H1 (cell line): ENCODE measurements at regions not wholly inside any gene's neighbourhood (a gene's known extent, or its start where the extent isn't known, plus 50 kb on each side); places are given as distances from the start of the nearest gene placed in this dataset.

Experiments
- CTCF ChIA-PET: fragments of 300-600 bp; sonication (Branson Sonifier 250); formaldehyde crosslinking; loops from one replicate; lab custom pipeline; 2021; ENCODE audit not compliant: partially characterized antibody; lab: Charles Lee
- POLR2A ChIA-PET: fragments of 300-600 bp; sonication (Branson Sonifier 250); formaldehyde crosslinking; loops from one replicate; lab custom pipeline; 2021; ENCODE audit warnings: inconsistent platforms; ENCODE audit not compliant: partially characterized antibody; lab: Charles Lee
- DNase-seq, 2 experiments: peaks; one replicate each; pipeline versions ENCODE4 v3.0.0 to v3.0.0-alpha.2; 2010 to 2022; ENCODE audit warnings: low spot score in 2 of 2, low read depth in 1 of 2, mixed read lengths in 1 of 2
- FAIRE-seq: peaks from 2 replicates; lab custom pipeline; 2011; peaks lifted over from hg19 to GRCh38; lab: Jason Lieb, UNC
- H2AFZ ChIP-seq: 2 replicates; pipeline ENCODE4 v1.8.1; 2012; ENCODE audit warnings: low read length, inconsistent platforms
- H2AK5ac ChIP-seq: 2 replicates; pipeline ENCODE4 v1.6.1; 2013; ENCODE audit warnings: low read depth, low read length
- H2BK120ac ChIP-seq: replicated peaks from 2 replicates; pipeline ENCODE3; 2013; ENCODE audit warnings: low read depth, low read length, inconsistent platforms
- H2BK12ac ChIP-seq: 2 replicates; pipeline ENCODE4 v1.6.1; 2013; ENCODE audit warnings: low read depth, low read length
- H2BK15ac ChIP-seq: 2 replicates; pipeline ENCODE4 v1.6.1; 2013; ENCODE audit warnings: low read length
- H2BK20ac ChIP-seq: 2 replicates; pipeline ENCODE4 v1.6.1; 2013; ENCODE audit warnings: low read length
- H2BK5ac ChIP-seq: 2 replicates; pipeline ENCODE4 v1.6.1; 2013; ENCODE audit warnings: low read depth, low read length
- H3K14ac ChIP-seq: 2 replicates; pipeline ENCODE4 v1.6.1; 2013; ENCODE audit warnings: inconsistent platforms; ENCODE audit not compliant: insufficient read length
- H3K18ac ChIP-seq: 2 replicates; pipeline ENCODE4 v1.6.1; 2013; ENCODE audit warnings: low read length; ENCODE audit errors: extremely low read depth
- H3K23ac ChIP-seq: 2 replicates; pipeline ENCODE4 v1.6.1; 2013; ENCODE audit warnings: inconsistent platforms; ENCODE audit not compliant: insufficient read length
- H3K23me2 ChIP-seq: 2 replicates; pipeline ENCODE4 v1.6.1; 2013; ENCODE audit warnings: low read depth, low read length
- H3K27ac ChIP-seq: 2 replicates; pipeline ENCODE4 v1.6.1; 2011; ENCODE audit warnings: low read depth, low read length, inconsistent platforms
- H3K27me3 ChIP-seq, 4 experiments: replicated peaks in 1 of 4; 1 replicate in 1 of 4; 2 replicates in 3 of 4; pipeline versions ENCODE4 v1.6.1 to v1.8.1; 2011 to 2013; ENCODE audit warnings: low read length in 3 of 4, mild to moderate bottlenecking in 3 of 4, inconsistent platforms in 2 of 4, mixed read lengths in 2 of 4, moderate library complexity in 1 of 4; ENCODE audit not compliant: control insufficient read depth in 3 of 4, insufficient read depth in 3 of 4; ENCODE audit errors: extremely low read depth in 1 of 4
- H3K36me3 ChIP-seq, 4 experiments: 2 replicates each; pipeline versions ENCODE4 v1.6.1 to v1.8.1; 2011 to 2013; ENCODE audit warnings: mild to moderate bottlenecking in 4 of 4, low read length in 3 of 4, moderate library complexity in 2 of 4, control low read depth in 1 of 4, inconsistent platforms in 1 of 4; ENCODE audit not compliant: insufficient read depth in 4 of 4, control insufficient read depth in 2 of 4
- H3K4ac ChIP-seq: replicated peaks from 2 replicates; pipeline ENCODE3; 2013; ENCODE audit warnings: low read length, low read depth, mixed read lengths, inconsistent platforms; ENCODE audit not compliant: insufficient read length
- H3K4me1 ChIP-seq, 4 experiments: replicated peaks in 1 of 4; 1 replicate in 1 of 4; 2 replicates in 3 of 4; pipeline versions ENCODE4 v1.6.1 to v1.8.1; 2011 to 2013; ENCODE audit warnings: low read length in 3 of 4, inconsistent platforms in 2 of 4, mixed read lengths in 1 of 4; ENCODE audit not compliant: insufficient read depth in 4 of 4, control insufficient read depth in 3 of 4
- H3K4me2 ChIP-seq, 2 experiments: 2 replicates each; pipeline versions ENCODE4 v1.6.1 to v1.8.1; 2011 to 2013; ENCODE audit warnings: low read depth in 2 of 2, low read length in 2 of 2, control low read depth in 1 of 2, inconsistent platforms in 1 of 2, mild to moderate bottlenecking in 1 of 2; ENCODE audit not compliant: insufficient read depth in 1 of 2
- H3K4me3 ChIP-seq, 4 experiments: fragments of 200-600, 300-600 bp in 1 of 4; sonication (generic), shearing (Covaris generic), sonication (Bioruptor Twin) in 1 of 4; 2 replicates each; pipeline versions ENCODE4 v1.5.1 to v1.8.1; 2011 to 2016; ENCODE audit warnings: low read length in 4 of 4, low read depth in 3 of 4, control low read depth in 2 of 4, inconsistent platforms in 2 of 4, mild to moderate bottlenecking in 2 of 4, mixed read lengths in 1 of 4, moderate library complexity in 1 of 4; ENCODE audit not compliant: insufficient read depth in 2 of 4; ENCODE audit errors: extremely low read depth in 1 of 4
- H3K56ac ChIP-seq: replicated peaks from 2 replicates; pipeline ENCODE3; 2013; ENCODE audit warnings: low read depth, mild to moderate bottlenecking, mixed read lengths, low read length, inconsistent platforms; ENCODE audit not compliant: insufficient read length
- H3K79me1 ChIP-seq: 2 replicates; pipeline ENCODE4 v1.6.1; 2013; ENCODE audit warnings: low read depth, low read length, control low read depth
- H3K79me2 ChIP-seq, 2 experiments: 2 replicates each; pipeline versions ENCODE4 v1.6.1 to v1.8.1; 2012 to 2013; ENCODE audit warnings: low read length in 2 of 2, mild to moderate bottlenecking in 2 of 2, inconsistent platforms in 1 of 2; ENCODE audit not compliant: insufficient read depth in 2 of 2, control insufficient read depth in 1 of 2
- H3K9ac ChIP-seq, 4 experiments: replicated peaks in 1 of 4; 1 replicate in 1 of 4; 2 replicates in 3 of 4; pipeline versions ENCODE4 v1.6.1 to v1.8.1; 2011 to 2013; ENCODE audit warnings: low read depth in 3 of 4, low read length in 3 of 4, control low read depth in 2 of 4, mild to moderate bottlenecking in 2 of 4, moderate library complexity in 2 of 4, inconsistent platforms in 1 of 4; ENCODE audit errors: extremely low read depth in 1 of 4
- H3K9me3 ChIP-seq, 2 experiments: 2 replicates each; pipeline versions ENCODE4 v1.6.1 to v1.8.1; 2012 to 2013; ENCODE audit warnings: mild to moderate bottlenecking in 2 of 2, moderate library complexity in 2 of 2, control low read depth in 1 of 2, inconsistent platforms in 1 of 2, low read depth in 1 of 2, low read length in 1 of 2, mixed read lengths in 1 of 2; ENCODE audit not compliant: insufficient read depth in 2 of 2
- H4K20me1 ChIP-seq, 2 experiments: replicated peaks in 1 of 2; 2 replicates each; pipeline versions ENCODE3 to v1.8.1; 2011 to 2013; ENCODE audit warnings: inconsistent platforms in 2 of 2, low read length in 2 of 2, mild to moderate bottlenecking in 1 of 2; ENCODE audit not compliant: insufficient read depth in 2 of 2, control insufficient read depth in 1 of 2
- H4K5ac ChIP-seq: 2 replicates; pipeline ENCODE4 v1.6.1; 2013; ENCODE audit warnings: low read length, low read depth, mixed read lengths, inconsistent platforms; ENCODE audit not compliant: insufficient read length
- H4K8ac ChIP-seq: 2 replicates; pipeline ENCODE4 v1.8.0; 2013; ENCODE audit warnings: mild to moderate bottlenecking, moderate library complexity, low read length, inconsistent platforms; ENCODE audit not compliant: insufficient read depth; ENCODE audit errors: extremely low read depth
- H4K91ac ChIP-seq: replicated peaks from 2 replicates; pipeline ENCODE3; 2013; ENCODE audit warnings: low read length, mixed read lengths, inconsistent platforms; ENCODE audit not compliant: insufficient read length
- WGBS, 2 experiments: shearing (Covaris generic) in 1 of 2; methylation state at CpG; one replicate each; pipeline versions ENCODE4 v1.1.6 to v1.1.7; 2013 to 2015; ENCODE audit warnings: low lambda C conversion rate in 2 of 2, mixed read lengths in 2 of 2, inconsistent platforms in 1 of 2, low coverage in 1 of 2, missing lambda C conversion rate in 1 of 2; ENCODE audit not compliant: insufficient replicate concordance in 2 of 2, insufficient coverage in 1 of 2, insufficient read length in 1 of 2; ENCODE audit errors: extremely low coverage in 1 of 2, missing lambda C conversion rate in 1 of 2; 5-methylcytosine and 5-hydroxymethylcytosine counted together
- TF ChIP-seq, protein P1 (sequence below): IDR thresholded peaks from 2 replicates; pipeline ENCODE4 v1.6.1; 2012; ENCODE audit warnings: inconsistent platforms

- Histone ChIP-seq H4K5ac (no peak overlapping the region), H3K4ac (no peak overlapping the region), H2BK12ac (no peak overlapping the region), H3K9me3 (no peaks in the 10 kb centered on the region), H3K4me1 (no peaks in the 10 kb centered on the region), H3K79me1 (no peaks in the 10 kb centered on the region), H4K91ac (no peak overlapping the region), H2BK120ac (no peak overlapping the region), H4K8ac (no peak overlapping the region), H2BK5ac (no peak overlapping the region), H3K23me2 (no peaks in the 10 kb centered on the region), H3K4me3 (no peak overlapping the region), H2BK20ac (no peak overlapping the region), H3K9ac (no peak overlapping the region), H2BK15ac (no peak overlapping the region), H4K20me1 (no peaks in the 10 kb centered on the region), H3K27me3 (no peaks in the 10 kb centered on the region), H3K23ac (no peak overlapping the region), H3K14ac (no peak overlapping the region), H2AFZ (no peak overlapping the region), H3K36me3 (no peaks in the 10 kb centered on the region), H3K79me2 (no peaks in the 10 kb centered on the region), H3K4me2 (no peak overlapping the region), H3K56ac (no peak overlapping the region), H2AK5ac (no peak overlapping the region), H3K18ac (no peak overlapping the region), H3K27ac (no peak overlapping the region)
- FAIRE-seq, result no peak
- CTCF ChIA-PET, result interaction anchor here (1.2 to 1.7 kb wide), 4 partner anchors 9 to 213 kb away, joined by 3 to 5 read pairs (median 4); no protein-coding TSS in a partner anchor
- 89% methylated on average over 5 of the region's 6 CpGs; no CpG with 5 or more reads in 1 of the 2 experiments for WGBS, 2 experiments
- no peak for DNase-seq
- POLR2A ChIA-PET, result no interaction called here
- TF ChIP-seq, protein P1, sequence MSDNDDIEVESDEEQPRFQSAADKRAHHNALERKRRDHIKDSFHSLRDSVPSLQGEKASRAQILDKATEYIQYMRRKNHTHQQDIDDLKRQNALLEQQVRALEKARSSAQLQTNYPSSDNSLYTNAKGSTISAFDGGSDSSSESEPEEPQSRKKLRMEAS, result no peak
Observed at GRCh38 chr5:54632131-54632701, 114.7 kb downstream of the SNX18 start.
